ENCODE measurements at regions not wholly inside any gene's neighbourhood (a gene's known extent, or its start where the extent isn't known, plus 50 kb on each side); places are given as distances from the start of the nearest gene placed in this dataset.
"Not testable (repeated sequence)": the region's sequence is repeated elsewhere in the genome, so short reads cannot be mapped to it uniquely, and the experiment has no call there.

DNA sequence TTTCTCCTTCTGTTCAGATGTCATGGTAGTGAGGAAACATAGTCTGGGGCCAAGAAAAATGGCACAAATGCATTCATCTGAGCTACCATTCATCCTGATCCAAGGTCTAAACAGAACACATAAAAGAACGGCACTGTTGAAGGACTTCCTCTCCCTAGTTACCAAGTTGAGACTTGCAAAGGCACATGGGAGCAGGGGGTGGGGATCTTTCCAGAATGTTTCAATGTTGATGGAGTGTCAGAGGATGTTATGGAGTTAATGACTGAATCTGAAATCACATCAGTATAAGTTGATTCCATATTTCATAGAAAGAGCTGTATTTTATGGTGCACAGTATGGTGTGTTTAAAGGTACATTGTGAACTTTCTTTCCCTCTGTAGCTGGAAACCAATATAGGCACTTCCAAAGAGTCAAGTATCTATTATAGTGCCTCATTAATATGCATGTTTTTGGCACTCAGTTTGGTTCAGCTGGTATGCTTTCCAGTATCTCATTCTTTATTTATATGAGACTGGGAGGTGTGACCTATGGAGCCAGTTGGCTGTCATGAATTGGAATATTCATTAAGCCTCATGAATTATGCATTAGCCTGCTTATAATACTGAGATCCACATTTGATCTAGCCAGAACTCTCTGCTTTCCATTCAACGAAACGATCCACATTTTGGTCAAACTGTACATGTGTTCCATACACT lies 603.0 kb downstream of the NR2F1-AS1 start:
- DNase-seq = no peak

DNA sequence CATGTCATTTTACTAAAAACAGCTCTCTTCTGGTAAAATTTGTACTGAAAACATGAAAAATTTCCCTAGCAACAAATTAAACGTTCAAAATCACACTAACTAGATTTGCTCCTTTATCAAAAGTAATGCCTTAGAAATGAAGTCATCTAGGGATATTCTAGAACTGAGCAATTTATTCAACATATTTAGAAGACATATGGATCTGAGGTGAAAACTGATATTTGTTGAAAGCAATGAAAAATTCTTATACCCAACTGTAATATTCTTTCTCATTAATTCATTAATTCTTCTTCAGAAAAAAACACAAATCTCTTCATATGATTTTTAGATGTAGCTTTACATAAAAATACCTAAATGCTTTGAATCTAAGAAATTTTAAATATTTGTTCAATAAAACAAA lies 604.9 kb downstream of the NR2F1-AS1 start:
- no peak for DNase-seq

DNA sequence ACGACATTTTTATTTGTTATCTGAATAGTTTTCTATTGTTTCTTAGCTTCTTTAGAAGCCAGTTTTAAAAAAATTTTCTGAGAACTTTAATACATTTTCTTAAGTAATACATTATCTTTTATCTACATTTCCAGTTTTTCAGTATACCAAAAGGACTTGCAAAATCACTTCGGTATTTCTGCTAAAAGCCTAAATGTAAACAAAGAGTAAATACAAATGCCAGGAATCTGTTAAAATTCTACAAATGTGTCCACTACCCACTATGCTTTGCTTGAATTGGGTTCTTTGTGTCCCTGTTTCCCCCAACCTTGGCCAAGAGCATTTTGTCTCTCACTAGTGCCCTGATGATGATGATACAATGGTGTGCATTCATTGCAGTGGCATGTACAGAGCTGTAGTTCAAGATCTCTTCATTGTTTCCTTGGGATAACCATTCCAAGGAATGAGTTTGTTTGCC lies 611.2 kb downstream of the NR2F1-AS1 start:
- DNase-seq = no peak

DNA sequence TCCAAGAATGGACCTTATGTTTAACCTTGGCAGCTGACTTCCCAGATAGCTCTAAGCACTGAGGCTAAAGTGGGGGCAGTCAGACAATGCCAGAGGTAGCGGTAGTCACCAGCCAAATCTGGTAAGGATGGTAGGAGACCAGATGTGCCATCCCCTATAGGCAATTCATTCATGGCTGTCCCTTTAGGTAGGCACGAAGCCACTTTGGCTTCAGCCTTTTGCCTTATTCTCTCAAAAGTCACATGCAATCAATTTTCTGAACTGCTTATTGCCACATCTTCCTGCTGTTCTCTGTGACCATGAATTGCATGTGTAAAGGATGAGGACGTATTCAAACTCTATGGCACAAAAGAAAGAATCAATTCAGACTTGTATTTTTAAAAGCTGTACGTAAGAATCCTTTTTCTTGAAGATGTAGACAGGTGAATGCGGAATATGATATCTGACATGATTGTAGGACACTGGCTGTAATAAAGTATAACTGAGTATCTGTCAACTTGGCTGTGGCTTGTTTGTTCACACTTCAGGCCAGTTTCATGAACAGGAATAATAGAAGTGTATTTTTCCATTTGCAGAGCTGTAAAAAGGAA lies 611.7 kb downstream of the NR2F1-AS1 start:
- no peak for DNase-seq

DNA sequence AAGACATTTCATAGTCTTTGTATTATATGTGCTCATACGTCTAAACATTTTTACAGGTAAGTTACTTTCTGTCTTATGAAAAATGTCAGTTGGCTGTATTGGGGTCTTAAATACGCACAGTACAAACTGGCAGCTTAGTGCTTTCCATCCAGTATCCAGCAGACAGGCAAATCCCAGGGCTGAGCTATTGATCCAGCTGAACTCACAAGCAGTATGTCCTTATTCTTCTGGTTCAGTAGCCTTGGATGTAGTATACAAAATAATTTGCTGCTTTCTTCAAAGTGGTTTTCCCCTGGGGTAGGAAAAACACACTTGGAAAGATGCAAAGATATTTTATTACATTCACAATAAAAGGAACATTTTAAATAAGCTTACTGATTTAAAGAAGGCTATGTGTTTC lies 617.2 kb downstream of the NR2F1-AS1 start:
- no peak for DNase-seq

GRCh38 chr5:92962752-92963151 lies 618.3 kb downstream of the NR2F1-AS1 start:
- DNase-seq = no peak

DNA sequence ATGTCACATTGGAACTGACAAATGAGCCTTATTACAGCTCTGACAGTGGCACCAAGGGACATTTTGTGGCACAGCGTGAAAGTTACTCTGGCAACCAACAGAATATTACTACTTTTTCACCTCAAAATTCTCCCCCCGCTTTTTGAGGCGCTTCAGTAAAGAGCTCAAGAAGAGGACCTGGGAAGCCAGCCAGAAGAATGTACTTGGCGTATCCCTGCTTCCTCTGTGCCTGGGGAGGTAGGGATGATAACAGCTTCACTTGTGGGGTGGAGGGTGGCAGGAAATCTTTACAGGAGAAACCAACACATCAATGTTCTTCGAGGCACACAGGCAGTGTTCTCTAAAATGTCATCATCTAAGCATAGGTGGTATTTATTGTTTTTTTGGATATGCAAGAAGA lies 624.1 kb downstream of the NR2F1-AS1 start:
- no peak for DNase-seq

DNA sequence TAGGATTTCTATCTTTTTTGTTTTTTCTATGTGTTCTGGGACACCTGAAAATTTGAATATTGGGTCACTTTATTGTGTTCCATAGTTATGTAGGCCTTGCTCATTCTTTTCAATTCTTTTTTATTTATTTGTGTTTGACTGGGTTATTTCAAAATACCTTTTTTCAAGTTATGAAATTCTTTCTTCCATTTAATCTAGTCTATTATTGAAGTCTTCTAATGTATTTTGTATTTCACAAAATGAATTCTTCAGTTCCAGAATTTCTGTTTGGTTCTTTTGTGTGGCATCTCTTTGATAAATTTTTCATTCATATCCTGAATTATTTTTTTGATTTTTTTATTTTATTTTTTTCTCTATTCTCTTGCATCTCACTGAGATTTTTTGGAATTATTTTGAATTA lies 628.8 kb downstream of the NR2F1-AS1 start:
- no peak for DNase-seq

DNA sequence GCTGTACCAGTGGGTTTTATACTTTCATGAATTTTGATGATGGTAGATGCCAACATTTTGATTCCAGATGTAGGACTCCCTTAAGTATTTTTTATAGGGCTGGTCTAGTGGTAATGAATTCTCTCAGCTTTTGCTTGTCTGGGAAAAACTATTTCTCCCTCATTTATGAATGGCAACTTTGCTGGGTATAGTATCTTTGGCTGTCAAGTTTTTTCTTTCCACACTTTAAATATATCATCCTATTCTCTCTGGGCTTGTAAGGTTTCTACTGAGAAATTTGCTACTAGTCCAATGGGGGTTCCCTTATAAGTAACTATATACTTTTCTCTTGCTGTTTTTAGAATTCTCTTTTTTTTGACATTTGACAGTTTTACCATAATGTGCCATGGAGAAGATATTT lies 629.3 kb downstream of the NR2F1-AS1 start:
- no peak for DNase-seq

DNA sequence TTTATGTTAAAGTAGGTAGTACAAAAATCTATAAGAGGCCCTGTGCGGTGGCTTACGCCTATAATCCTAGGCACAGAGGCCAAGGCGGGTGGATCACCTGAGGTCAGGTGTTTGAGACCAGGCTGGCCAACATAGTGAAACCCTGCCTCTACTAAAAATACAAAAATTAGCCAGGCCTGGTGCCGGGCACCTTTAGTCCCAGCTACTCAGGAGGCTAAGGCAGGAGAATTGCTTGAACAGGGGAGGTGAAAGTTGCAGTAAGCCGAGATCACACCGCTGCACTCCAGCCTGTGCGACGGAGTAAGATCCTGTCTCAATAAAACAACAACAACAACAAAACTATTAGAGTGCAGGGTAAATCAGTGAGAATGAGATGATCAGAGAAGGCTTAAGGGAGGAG lies 634.5 kb downstream of the NR2F1-AS1 start:
- no peak for DNase-seq

- DNase-seq = no peak
These were observed 635.4 kb downstream of the NR2F1-AS1 start for GRCh38 chr5:92945605-92946097.

DNA sequence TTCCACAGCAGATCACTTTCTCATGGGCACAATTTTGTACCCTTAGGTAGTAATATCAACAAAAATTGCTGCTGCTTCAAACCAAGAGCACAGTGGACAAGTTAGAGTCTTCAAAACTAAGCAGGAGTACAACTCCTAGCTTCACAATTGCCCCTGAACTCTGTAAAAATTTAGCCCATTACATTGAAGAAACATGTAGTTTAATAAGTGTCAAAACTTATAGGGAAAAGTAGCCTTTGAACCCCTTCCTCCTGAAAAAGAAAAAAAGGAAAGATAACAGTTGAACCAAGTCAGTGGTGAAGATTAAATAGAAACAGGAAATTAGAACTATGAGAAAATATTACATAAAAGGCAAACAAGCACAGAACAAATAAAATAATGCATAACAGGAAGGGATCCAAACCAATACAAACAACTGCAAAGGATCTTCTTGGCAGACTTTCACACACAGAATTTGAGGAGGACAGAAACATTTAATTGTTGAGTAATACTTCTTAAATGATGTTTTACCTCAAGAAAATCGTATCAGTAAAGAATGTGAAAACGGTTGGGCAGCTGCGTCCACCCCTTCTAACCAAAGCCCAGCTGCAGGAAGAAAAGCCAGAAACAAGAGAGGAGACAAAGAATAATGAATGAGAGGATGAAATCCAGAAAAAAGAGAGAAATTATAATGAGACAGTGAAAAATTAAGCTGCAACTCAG lies 636.0 kb downstream of the NR2F1-AS1 start:
- no peak for DNase-seq

DNA sequence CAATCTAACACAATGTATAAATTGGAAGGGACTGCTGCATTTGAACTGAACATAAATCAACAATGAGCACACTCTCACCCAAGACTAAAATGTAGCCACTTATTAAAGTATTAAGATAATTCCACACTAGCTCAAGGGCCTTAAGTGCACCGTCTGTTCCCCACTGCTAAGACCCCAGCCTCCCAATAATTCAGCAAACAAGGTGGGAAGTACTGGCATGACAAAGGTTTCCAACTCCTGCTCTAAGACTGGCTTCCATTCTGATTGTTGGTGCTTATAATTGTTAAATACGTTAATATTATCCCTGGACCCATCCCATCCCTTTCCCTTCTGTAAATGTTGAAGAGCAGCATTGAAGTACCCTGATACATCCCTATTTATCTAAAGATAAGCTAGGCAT lies 636.7 kb downstream of the NR2F1-AS1 start:
- peak; percentile 84 for DNase-seq

DNA sequence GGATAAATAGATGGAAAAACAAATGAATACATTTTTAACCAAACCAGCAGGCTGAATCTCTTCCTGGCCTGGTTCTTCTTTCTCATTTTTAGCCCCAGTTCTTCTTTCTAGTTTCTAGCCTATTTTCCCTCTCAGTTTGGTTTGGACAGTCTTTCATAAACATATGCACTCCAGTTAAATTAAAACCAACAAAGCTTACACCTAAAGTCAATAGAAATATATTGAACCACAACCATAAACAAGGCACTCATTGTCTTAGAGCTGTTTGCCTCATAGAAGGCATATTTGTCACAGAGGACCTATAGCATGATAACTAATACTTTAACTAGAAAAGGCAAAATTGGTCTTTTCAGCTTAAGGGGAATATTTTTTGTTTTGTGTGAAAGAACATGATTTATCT lies 638.3 kb downstream of the NR2F1-AS1 start:
- DNase-seq = no peak

DNA sequence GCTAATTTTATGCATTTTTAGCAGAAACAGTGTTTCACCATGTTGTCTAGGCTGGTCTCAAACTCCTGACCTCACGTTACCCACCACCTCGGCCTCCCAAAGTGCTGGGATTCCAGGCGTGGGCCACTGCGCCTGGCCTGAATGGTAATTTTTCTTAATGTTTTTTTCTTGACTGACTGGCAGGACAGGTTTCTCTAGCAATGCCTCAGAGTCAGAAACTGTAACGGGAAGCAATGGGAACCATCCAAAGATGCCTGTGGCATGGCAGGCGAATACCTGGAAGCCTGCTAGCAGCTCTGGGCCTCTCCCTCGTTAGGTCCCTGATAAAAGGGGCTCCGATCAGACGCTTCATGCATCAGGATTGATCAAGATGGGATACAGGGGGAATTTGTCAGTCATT lies 639.2 kb downstream of the NR2F1-AS1 start:
- DNase-seq = no peak

DNA sequence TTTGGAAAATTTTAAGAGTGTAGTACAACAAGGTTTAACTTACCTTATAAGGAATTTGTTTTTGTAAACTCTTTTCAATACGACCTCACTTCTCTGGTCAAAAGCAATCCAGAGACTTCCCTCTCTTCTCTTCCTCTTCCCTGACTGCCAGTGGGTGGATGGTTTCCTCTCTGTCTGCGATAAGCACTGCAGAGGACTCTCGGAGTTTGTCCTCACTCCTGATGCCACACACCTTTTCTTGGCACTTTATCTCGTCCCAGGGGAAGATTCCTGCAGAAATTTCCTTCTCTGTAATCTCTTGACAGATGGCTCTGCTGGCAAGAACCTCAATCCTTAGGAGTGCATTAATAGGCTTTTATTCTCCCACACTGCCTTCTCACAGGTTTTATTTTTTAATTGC lies 641.6 kb downstream of the NR2F1-AS1 start:
- DNase-seq = peak; percentile 96

GRCh38 chr5:92937396-92937795 lies 643.6 kb downstream of the NR2F1-AS1 start:
- not testable (repeated sequence) for DNase-seq

GRCh38 chr5:92930057-92930456 lies 651.0 kb downstream of the NR2F1-AS1 start:
- DNase-seq = no peak

DNA sequence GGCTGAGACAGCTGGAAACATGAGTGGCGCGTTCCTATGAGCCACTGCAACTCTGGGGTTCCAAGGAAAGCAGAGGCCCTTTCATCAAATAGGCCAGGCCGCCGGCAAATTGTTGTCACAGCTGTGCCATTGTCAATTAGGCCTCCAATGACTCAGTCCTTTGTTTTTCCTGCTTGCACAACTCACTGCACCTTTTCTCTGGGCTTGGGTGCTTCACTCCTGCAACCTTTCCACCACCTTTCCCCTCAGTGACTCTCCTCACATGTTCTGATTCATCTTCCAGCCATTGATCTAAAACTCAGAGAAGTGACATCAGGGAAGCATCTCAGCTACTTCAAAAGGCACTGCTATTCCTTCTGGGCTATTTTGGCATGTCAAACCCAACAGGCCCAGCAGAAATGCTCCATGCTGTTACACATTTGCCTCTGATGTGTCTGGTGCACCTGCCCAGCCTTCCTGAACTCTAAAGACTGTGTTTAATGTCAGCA lies 653.7 kb downstream of the NR2F1-AS1 start:
- DNase-seq = no peak

GRCh38 chr5:92923885-92924284 lies 657.1 kb downstream of the NR2F1-AS1 start:
- DNase-seq = no peak

DNA sequence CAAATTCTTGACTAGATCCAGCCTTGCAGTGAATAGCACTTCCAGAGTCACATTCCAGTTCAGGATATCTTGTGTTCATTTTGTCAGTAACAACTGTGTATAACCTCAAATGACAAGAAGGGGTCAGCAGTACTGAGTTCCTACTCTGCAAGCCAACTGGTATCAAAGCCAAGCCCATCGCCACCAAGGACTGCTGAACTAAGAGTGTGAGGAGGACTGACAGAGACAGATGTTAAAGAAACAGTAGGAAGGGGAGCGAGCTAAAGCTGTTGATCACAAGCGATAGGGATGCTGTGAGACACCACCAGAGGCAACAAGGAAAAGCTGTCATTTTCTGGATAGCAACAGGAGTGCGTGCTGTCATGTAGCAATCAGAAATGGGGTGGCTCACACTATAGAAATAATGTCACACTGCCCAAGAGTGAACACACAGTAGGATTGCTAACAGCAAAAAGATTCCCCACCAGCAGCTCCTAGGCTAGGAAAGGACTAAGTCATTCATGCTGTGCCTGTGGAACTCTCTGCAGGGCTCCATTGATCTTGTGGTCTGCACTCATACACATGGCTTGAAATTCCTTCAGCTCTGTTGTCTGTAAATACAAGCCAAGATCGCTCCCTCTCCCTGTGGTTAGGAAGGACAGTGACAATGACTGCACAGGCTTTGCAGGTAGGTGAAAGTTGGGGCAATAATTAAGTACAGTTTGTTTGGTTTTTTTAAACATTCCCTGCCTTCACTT lies 658.6 kb downstream of the NR2F1-AS1 start:
- no peak for DNase-seq

- no peak for DNase-seq
These were observed 664.0 kb downstream of the NR2F1-AS1 start for GRCh38 chr5:92917044-92917443.

GRCh38 chr5:92916036-92916435 lies 665.0 kb downstream of the NR2F1-AS1 start:
- no peak for DNase-seq

Data from NCI-H524 treated with DMSO at 0.1 percent for 48 hours (cell line).